ENCODE measurements at regions not wholly inside any gene's neighbourhood (a gene's known extent, or its start where the extent isn't known, plus 50 kb on each side); places are given as distances from the start of the nearest gene placed in this dataset.

DNA sequence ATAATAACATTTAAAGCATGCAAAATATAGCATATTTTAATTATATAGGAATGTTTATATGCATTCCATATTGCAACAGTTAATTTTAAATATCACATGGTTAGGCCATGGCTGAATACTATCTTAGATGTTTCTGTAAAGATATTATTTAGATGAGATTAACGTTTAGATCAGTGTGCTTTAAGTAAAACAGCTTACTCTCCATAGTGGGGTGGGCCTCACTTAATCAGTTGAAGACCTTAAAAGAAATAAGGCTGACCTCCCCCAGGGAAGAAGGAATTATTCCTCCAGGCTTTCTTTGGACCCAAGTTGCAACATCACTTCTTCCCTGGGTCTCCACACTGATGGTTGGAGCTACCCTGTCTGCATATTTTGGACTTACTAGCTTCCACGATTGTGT, 1246.5 kb downstream of the TYW1 start:
- H3K27me3 ChIP-seq: no peaks in the 10 kb centered on the region
- ATAC-seq (ENCODE audit: low FRiP score in 2 of 2): no peak
- no peak overlapping the region for H3K4me3 ChIP-seq
- no peak for DNase-seq
- no peak overlapping the region for H3K27ac ChIP-seq
- WGBS, 2 donors: 89 to 90% methylated on average over 2 of the region's 2 CpGs
- peaks cover 0 to 8% (median 2%) of the 10 kb centered on the region in 4 donors for H3K9me3 ChIP-seq
- TF ChIP-seq EP300 (IDR thresholded peaks at IDR 0.05) (no peak), POLR2A (IDR thresholded peaks at IDR 0.05) (no peak), POLR2AphosphoS5 (IDR thresholded peaks at IDR 0.05) (no peak)
- TF ChIP-seq, protein P1, sequence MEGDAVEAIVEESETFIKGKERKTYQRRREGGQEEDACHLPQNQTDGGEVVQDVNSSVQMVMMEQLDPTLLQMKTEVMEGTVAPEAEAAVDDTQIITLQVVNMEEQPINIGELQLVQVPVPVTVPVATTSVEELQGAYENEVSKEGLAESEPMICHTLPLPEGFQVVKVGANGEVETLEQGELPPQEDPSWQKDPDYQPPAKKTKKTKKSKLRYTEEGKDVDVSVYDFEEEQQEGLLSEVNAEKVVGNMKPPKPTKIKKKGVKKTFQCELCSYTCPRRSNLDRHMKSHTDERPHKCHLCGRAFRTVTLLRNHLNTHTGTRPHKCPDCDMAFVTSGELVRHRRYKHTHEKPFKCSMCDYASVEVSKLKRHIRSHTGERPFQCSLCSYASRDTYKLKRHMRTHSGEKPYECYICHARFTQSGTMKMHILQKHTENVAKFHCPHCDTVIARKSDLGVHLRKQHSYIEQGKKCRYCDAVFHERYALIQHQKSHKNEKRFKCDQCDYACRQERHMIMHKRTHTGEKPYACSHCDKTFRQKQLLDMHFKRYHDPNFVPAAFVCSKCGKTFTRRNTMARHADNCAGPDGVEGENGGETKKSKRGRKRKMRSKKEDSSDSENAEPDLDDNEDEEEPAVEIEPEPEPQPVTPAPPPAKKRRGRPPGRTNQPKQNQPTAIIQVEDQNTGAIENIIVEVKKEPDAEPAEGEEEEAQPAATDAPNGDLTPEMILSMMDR (IDR thresholded peaks at IDR 0.05): no peak
- no peaks in the 10 kb centered on the region for H3K4me1 ChIP-seq
- H3K36me3 ChIP-seq: no peaks in the 10 kb centered on the region

DNA sequence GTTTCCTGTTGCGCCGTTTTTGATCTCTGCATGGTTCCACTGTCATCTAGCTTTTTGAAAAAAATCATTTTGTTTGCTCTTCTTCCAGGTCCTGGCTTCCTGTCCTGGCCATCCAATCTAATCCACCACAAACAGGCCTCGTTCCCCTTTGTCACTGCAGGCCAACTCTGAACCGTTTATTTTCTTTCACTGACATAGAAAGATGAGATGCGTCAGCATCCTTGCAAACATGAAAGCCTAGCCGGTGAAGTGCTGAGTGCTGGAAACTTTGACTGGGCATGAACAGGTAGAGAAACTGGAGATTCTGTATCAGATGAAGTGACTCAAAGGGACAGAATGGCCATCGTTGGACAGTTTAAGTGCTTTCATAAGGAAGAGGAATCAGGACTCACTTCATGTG, 1247.8 kb downstream of the TYW1 start:
- 42 to 55% methylated on average over 7 of the region's 7 CpGs for whole genome bisulfite sequencing, 2 donors

DNA sequence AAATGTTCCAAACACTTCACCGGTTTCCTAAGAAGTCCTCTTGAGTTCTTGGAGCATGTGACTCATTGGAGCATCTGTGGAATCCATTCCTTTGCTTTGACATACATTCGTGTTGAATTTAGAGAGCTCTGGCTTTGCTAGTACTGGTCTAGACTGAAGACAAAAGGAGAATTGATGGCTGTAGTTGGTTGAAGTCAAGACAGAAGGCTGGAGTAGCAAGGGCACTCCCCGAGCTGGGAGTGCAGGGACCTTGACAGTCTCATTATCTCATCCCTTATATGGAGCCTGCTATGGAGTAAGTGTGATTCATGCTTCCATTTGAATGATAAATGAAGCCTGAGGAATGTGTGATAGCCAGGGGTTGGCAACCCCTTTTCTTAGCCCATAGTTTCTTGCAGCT, 1249.1 kb downstream of the TYW1 start:
- ATAC-seq (ENCODE audit: low FRiP score in 2 of 2) (no peak), DNase-seq (no peak)
- Histone ChIP-seq H3K36me3 (no peaks in the 10 kb centered on the region), H3K4me3 (no peak overlapping the region), H3K27ac (no peak overlapping the region), H3K4me1 (no peaks in the 10 kb centered on the region), H3K27me3 (no peaks in the 10 kb centered on the region), H3K9me3 (peaks cover 0 to 8% (median 2%) of the 10 kb centered on the region in 4 donors)
- 49 to 62% methylated on average over 3 of the region's 3 CpGs for WGBS, 2 donors
- TF ChIP-seq, protein P1 (IDR thresholded peaks at IDR 0.05): no peak

More for the DNA sequence above, 1247.8 kb downstream of the TYW1 start:
- TF ChIP-seq, protein P1 (IDR thresholded peaks at IDR 0.05): no peak
- TF ChIP-seq POLR2A (IDR thresholded peaks at IDR 0.05) (no peak), EP300 (IDR thresholded peaks at IDR 0.05) (no peak), POLR2AphosphoS5 (IDR thresholded peaks at IDR 0.05) (no peak)
- H3K4me3 ChIP-seq: no peak overlapping the region
- H3K27me3 ChIP-seq: no peaks in the 10 kb centered on the region
- ATAC-seq (ENCODE audit: low FRiP score in 2 of 2) (no peak), DNase-seq (no peak)
- H3K27ac ChIP-seq: no peak overlapping the region
- H3K36me3 ChIP-seq: no peaks in the 10 kb centered on the region
- peaks cover 0 to 8% (median 2%) of the 10 kb centered on the region in 4 donors for H3K9me3 ChIP-seq
- no peaks in the 10 kb centered on the region for H3K4me1 ChIP-seq

DNA sequence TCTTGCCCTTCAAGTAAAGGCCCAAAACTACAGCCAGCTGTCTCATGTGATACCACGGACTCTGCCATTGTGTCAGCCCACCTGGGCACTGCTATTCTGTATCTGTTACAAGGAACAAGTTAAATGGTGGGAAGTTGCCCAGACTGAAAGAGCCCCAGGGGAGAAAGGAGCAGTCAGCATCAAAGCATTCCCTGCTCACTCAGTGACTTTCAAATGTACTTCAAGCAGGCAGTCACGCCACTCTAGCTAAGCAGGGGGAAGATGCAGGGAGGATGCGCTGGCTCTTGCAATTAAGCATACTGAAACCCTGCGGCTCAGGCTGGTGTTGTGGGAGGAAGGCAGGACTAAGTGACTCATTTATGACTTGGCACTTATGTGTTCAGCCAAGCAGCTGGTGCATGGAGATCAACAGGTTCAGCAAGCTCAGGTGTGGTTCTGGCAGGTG, 1249.6 kb downstream of the TYW1 start:
- peaks cover 0 to 5% (median 0%) of the 10 kb centered on the region in 4 donors for H3K9me3 ChIP-seq
- H3K4me3 ChIP-seq: no peak overlapping the region
- H3K27ac ChIP-seq: no peak overlapping the region
- WGBS, 2 donors: 48 to 65% methylated on average over 4 of the region's 4 CpGs
- H3K4me1 ChIP-seq: no peaks in the 10 kb centered on the region
- ATAC-seq (ENCODE audit: low FRiP score in 2 of 2) (no peak), DNase-seq (no peak)
- no peak for TF ChIP-seq EP300 (IDR thresholded peaks at IDR 0.05)
- no peak for TF ChIP-seq POLR2AphosphoS5 (IDR thresholded peaks at IDR 0.05)
- TF ChIP-seq, protein P1 (IDR thresholded peaks at IDR 0.05): no peak
- no peak for TF ChIP-seq POLR2A (IDR thresholded peaks at IDR 0.05)
- no peaks in the 10 kb centered on the region for H3K27me3 ChIP-seq
- no peaks in the 10 kb centered on the region for H3K36me3 ChIP-seq

DNA sequence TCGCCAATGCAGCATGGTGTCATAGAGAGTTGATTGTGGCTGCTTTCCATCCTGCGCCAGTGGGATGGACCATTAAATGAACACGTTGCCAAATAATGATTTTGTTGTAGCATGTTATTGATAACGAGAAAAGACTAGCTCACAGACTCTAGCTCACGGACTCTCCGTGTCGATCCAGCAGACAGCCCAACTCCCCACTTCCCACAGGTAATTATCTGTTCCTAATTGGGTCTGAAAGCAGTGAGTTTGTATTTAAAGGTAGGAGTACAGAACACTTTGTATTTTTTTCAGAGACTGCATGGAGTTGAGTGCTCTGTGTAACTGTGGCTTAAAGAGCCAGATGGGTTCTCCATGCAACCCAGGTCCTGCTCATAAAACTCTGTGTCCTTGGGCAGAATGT, 1250.5 kb downstream of the TYW1 start:
- WGBS, 2 donors: 76 to 90% methylated on average over 7 of the region's 7 CpGs
- Histone ChIP-seq H3K27me3 (no peaks in the 10 kb centered on the region), H3K4me1 (no peaks in the 10 kb centered on the region), H3K9me3 (peaks cover 0 to 1% (median 0%) of the 10 kb centered on the region in 4 donors), H3K27ac (no peak overlapping the region), H3K36me3 (no peaks in the 10 kb centered on the region), H3K4me3 (no peak overlapping the region)
- no peak for TF ChIP-seq POLR2A (IDR thresholded peaks at IDR 0.05)
- no peak for TF ChIP-seq POLR2AphosphoS5 (IDR thresholded peaks at IDR 0.05)
- TF ChIP-seq, protein P1 (IDR thresholded peaks at IDR 0.05): no peak
- no peak for TF ChIP-seq EP300 (IDR thresholded peaks at IDR 0.05)
- DNase-seq: no peak
- ATAC-seq (ENCODE audit: low FRiP score in 2 of 2): no peak
